HepG2 (cell line): ENCODE measurements at regions not wholly inside any gene's neighbourhood (a gene's known extent, or its start where the extent isn't known, plus 50 kb on each side); places are given as distances from the start of the nearest gene placed in this dataset.
A peak's percentile ranks its signal among the peaks of the same experiment; 100 is the strongest.

ENCODE experiments used
- ATF5 ChIP-seq: sonication (generic); formaldehyde crosslinking; IDR thresholded peaks from 2 replicates; pipeline ENCODE4 v1.4.0; 2020; ENCODE audit warnings: mild to moderate bottlenecking, low read depth, missing genetic modification reagents
- CAMTA2 ChIP-seq: sonication (generic); formaldehyde crosslinking; IDR thresholded peaks from 2 replicates; pipeline ENCODE4 v1.4.0; 2020; ENCODE audit warnings: mild to moderate bottlenecking, missing genetic modification reagents, borderline replicate concordance
- FLYWCH1 ChIP-seq: sonication (generic); formaldehyde crosslinking; IDR thresholded peaks from 2 replicates; pipeline ENCODE4 v1.8.1; 2023; ENCODE audit warnings: mild to moderate bottlenecking, missing genetic modification reagents
- FOSL2 ChIP-seq: sonication (generic); formaldehyde crosslinking; IDR thresholded peaks from 2 replicates; pipeline ENCODE4 v1.4.0; 2020; ENCODE audit warnings: missing genetic modification reagents
- IRF9 ChIP-seq: sonication (generic); formaldehyde crosslinking; IDR thresholded peaks from 2 replicates; pipeline ENCODE4 v1.8.0; 2022; ENCODE audit warnings: missing genetic modification reagents, mild to moderate bottlenecking, borderline replicate concordance
- MAZ ChIP-seq, 2 experiments: sonication (generic) in 1 of 2; formaldehyde crosslinking in 1 of 2; IDR thresholded peaks; 2 replicates each; pipeline versions ENCODE4 v1.5.0 to v1.6.1; 2012 to 2020; ENCODE audit warnings: low read depth in 2 of 2, mild to moderate bottlenecking in 2 of 2, borderline replicate concordance in 1 of 2, improper control_type of control experiment in 1 of 2, low read length in 1 of 2, missing genetic modification reagents in 1 of 2, moderate library complexity in 1 of 2
- PHB2 ChIP-seq: fragments of 450-650 bp; IDR thresholded peaks from 2 replicates; pipeline ENCODE4 v1.6.1; 2018; ENCODE audit not compliant: partially characterized antibody
- PRPF4 ChIP-seq: fragments of 200-400 bp; formaldehyde crosslinking; IDR thresholded peaks from 2 replicates; pipeline ENCODE4 v1.6.1; 2016; ENCODE audit warnings: low read length, low read depth; ENCODE audit not compliant: poor library complexity, severe bottlenecking
- RXRA ChIP-seq: sonication (generic); formaldehyde crosslinking; IDR thresholded peaks from 2 replicates; pipeline ENCODE4 v1.5.1; 2020; ENCODE audit warnings: missing genetic modification reagents
- SKIL ChIP-seq: sonication (generic); formaldehyde crosslinking; IDR thresholded peaks from 2 replicates; pipeline ENCODE4 v1.8.0; 2022; ENCODE audit warnings: missing genetic modification reagents, mild to moderate bottlenecking, moderate library complexity, borderline replicate concordance
- TCF7L2 ChIP-seq: IDR thresholded peaks from 2 replicates; pipeline ENCODE4 v1.6.1; 2011; ENCODE audit warnings: mild to moderate bottlenecking, low read depth, low read length, moderate library complexity
- TEAD3 ChIP-seq: optimal IDR thresholded peaks from 2 replicates; pipeline ENCODE3; 2016; ENCODE audit warnings: borderline replicate concordance
- ZIK1 ChIP-seq: sonication (generic); formaldehyde crosslinking; IDR thresholded peaks from 2 replicates; pipeline ENCODE4 v1.5.0; 2020; ENCODE audit warnings: mild to moderate bottlenecking, low read depth, missing genetic modification reagents, borderline replicate concordance
- ZNF10 ChIP-seq: sonication (generic); formaldehyde crosslinking; IDR thresholded peaks from 2 replicates; pipeline ENCODE4 v1.4.0; 2020; ENCODE audit warnings: mild to moderate bottlenecking, low read depth, missing genetic modification reagents, borderline replicate concordance
- ZNF296 ChIP-seq: sonication (generic); formaldehyde crosslinking; conservative IDR thresholded peaks from 2 replicates; pipeline ENCODE4 v1.5.0; 2020; ENCODE audit warnings: mild to moderate bottlenecking, missing genetic modification reagents
- ZNF446 ChIP-seq: sonication (generic); formaldehyde crosslinking; IDR thresholded peaks from 2 replicates; pipeline ENCODE4 v1.5.0; 2020; ENCODE audit warnings: mild to moderate bottlenecking, missing genetic modification reagents
- ZNF609 ChIP-seq: sonication (generic); formaldehyde crosslinking; IDR thresholded peaks from 2 replicates; pipeline ENCODE4 v1.4.0; 2020; ENCODE audit warnings: mild to moderate bottlenecking, missing genetic modification reagents, borderline replicate concordance
- ZNF800 ChIP-seq: sonication (generic); formaldehyde crosslinking; IDR thresholded peaks from 2 replicates; pipeline ENCODE4 v1.4.0; 2020; ENCODE audit warnings: missing genetic modification reagents
- ZNF878 ChIP-seq: sonication (generic); formaldehyde crosslinking; IDR thresholded peaks from 2 replicates; pipeline ENCODE4 v1.8.1; 2023; ENCODE audit warnings: mild to moderate bottlenecking, missing genetic modification reagents, moderate library complexity

- TF ChIP-seq ZNF10 (CRISPR knock-in tag) (no peak), MAZ (IDR thresholded peaks at IDR 0.05; ENCODE audit: borderline replicate concordance, low read depth, low read length) (no peak), MAZ (CRISPR knock-in tag; IDR thresholded peaks at IDR 0.05; ENCODE audit: low read depth) (no peak), FOSL2 (CRISPR knock-in tag) (peak; percentile 100), FLYWCH1 (CRISPR knock-in tag) (no peak), IRF9 (CRISPR knock-in tag) (no peak), TEAD3 (peak; percentile 72), ZNF446 (CRISPR knock-in tag) (no peak), ATF5 (no peak), ZIK1 (CRISPR knock-in tag) (no peak), PRPF4 (no peak), ZNF878 (CRISPR knock-in tag) (peak; percentile 55; the same call in 1 of the 2 replicates), ZNF609 (CRISPR knock-in tag) (peak; percentile 69), ZNF800 (CRISPR knock-in tag) (no peak), RXRA (no peak), SKIL (CRISPR knock-in tag) (0 out of 2 replicates have a peak, but pooled peaks have one; percentile 35), CAMTA2 (CRISPR knock-in tag) (no peak), PHB2 (no peak), ZNF296 (no peak), TCF7L2 (no peak)
Measured at GRCh38 chr17:13420878-13421277, 180.9 kb downstream of the HS3ST3A1 start (continued).
